AG04450 (cell line): ENCODE measurements at regions not wholly inside any gene's neighbourhood (a gene's known extent, or its start where the extent isn't known, plus 50 kb on each side); places are given as distances from the start of the nearest gene placed in this dataset.

Experiments
- CTCF ChIA-PET: fragments of 300-600, 350-600 bp; formaldehyde crosslinking; extraction: SDS; loops from one replicate; lab custom pipeline; 2022; ENCODE audit warnings: antibody characterized with exemption, inconsistent platforms; lab: Charles Lee
- POLR2A ChIA-PET: fragments of 350-600 bp; formaldehyde crosslinking; extraction: SDS; loops from one replicate; lab custom pipeline; 2021; ENCODE audit warnings: antibody characterized with exemption, inconsistent platforms; lab: Yijun Ruan, JAX
- DNase-seq: peaks from one replicate; pipeline ENCODE4 v3.0.0-alpha.2; 2011; ENCODE audit warnings: low read depth, low spot score
- H3K27ac ChIP-seq: one replicate; pipeline ENCODE4 v1.5.1; 2012; ENCODE audit warnings: low read depth, low read length, control low read depth
- H3K27me3 ChIP-seq: one replicate; pipeline ENCODE4 v1.6.0; 2012; ENCODE audit warnings: low read length; ENCODE audit not compliant: control insufficient read depth, insufficient read depth
- H3K4me3 ChIP-seq: 2 replicates; pipeline ENCODE4 v1.5.1; 2011; ENCODE audit warnings: mild to moderate bottlenecking, low read depth, low read length, control low read depth
- H3K9me3 ChIP-seq: 2 replicates; pipeline ENCODE4 v1.5.1; 2012; ENCODE audit warnings: low read length; ENCODE audit not compliant: control insufficient read depth, insufficient read depth
- TF ChIP-seq, protein P1 (sequence below): IDR thresholded peaks from 2 replicates; pipeline ENCODE4 v1.5.1; 2011; ENCODE audit warnings: low read depth, low read length, control low read depth, inconsistent platforms

DNA sequence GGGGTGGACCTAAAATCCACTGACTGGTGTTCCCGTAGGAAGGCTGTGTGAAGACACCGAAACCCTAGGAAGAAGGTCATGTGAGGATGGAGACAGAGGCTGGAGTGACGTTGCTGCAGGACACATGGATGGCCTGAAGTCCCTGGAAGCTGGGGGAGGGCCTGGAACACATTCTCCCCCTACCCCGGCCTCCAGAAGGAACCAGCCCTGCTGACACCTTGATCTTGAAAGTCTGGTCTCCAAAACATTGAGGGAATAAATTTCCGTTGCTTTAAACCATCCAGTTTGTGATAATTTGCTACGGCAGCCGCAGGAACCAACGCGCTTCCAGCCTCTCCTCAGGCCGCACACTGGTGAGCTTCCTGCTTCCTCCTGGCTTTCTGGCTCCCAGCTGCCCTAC, 288.2 kb downstream of the GLRX3 start:
- DNase-seq, result no peak
- POLR2A ChIA-PET, result no interaction called here
- H3K4me3 ChIP-seq, result no peak overlapping the region
- TF ChIP-seq, protein P1, sequence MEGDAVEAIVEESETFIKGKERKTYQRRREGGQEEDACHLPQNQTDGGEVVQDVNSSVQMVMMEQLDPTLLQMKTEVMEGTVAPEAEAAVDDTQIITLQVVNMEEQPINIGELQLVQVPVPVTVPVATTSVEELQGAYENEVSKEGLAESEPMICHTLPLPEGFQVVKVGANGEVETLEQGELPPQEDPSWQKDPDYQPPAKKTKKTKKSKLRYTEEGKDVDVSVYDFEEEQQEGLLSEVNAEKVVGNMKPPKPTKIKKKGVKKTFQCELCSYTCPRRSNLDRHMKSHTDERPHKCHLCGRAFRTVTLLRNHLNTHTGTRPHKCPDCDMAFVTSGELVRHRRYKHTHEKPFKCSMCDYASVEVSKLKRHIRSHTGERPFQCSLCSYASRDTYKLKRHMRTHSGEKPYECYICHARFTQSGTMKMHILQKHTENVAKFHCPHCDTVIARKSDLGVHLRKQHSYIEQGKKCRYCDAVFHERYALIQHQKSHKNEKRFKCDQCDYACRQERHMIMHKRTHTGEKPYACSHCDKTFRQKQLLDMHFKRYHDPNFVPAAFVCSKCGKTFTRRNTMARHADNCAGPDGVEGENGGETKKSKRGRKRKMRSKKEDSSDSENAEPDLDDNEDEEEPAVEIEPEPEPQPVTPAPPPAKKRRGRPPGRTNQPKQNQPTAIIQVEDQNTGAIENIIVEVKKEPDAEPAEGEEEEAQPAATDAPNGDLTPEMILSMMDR, result no peak
- no peaks in the 10 kb centered on the region for H3K27me3 ChIP-seq
- no peak overlapping the region for H3K27ac ChIP-seq
- CTCF ChIA-PET, result no interaction called here
- H3K9me3 ChIP-seq, result peaks cover 78% of the 10 kb centered on the region

DNA sequence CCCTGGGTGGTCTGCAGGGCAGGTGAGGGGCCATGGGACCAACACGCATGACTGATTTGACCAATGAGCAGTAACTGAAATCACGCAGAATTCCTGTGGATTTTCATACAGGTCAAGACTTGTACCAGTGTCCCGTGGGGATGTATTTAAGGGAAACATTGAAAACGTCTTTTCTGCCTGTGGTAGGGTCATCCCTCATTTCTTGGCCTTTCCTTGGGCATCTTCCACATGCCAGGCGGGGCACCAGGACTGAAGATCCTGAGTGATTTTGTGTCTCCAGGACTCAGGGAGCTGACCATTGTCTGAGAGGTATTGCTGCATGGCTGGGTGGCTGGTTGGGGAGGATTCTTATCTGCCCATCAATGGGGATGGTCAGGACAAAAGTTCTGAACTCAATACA, 289.0 kb downstream of the GLRX3 start:
- peaks cover 78% of the 10 kb centered on the region for H3K9me3 ChIP-seq
- no peaks in the 10 kb centered on the region for H3K27me3 ChIP-seq
- TF ChIP-seq, protein P1, result no peak
- ChIA-PET CTCF (no interaction called here), POLR2A (no interaction called here)
- no peak overlapping the region for H3K4me3 ChIP-seq
- DNase-seq, result no peak
- H3K27ac ChIP-seq, result no peak overlapping the region

DNA sequence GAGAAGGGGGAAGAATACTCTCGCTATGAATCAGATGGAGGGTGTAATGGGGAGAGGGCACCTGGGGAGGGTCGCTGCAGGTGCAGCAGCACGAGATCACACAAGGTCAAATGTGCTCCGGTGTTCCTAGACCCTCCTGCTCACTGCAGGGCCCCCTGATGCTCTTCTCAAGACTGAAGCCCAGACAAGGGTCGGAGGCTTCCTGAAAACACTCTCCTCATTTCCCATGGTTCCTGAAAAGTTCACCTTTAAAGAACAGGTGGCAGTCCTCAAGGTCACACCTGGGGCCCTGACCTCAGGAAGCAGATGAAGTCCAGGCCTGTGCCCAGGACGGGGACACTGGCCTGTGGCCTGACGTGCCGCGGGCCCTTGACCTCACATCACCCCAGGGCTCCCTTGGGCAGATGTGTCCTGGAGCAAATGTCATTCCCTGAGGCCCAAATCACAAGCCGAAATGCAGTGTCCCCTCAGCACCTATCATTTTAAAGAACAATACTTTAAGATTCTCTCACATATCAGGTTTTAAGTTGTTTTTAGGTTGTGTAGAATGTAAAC, 289.8 kb downstream of the GLRX3 start:
- Histone ChIP-seq H3K27me3 (no peaks in the 10 kb centered on the region), H3K4me3 (no peak overlapping the region), H3K27ac (no peak overlapping the region), H3K9me3 (peaks cover 82% of the 10 kb centered on the region)
- POLR2A ChIA-PET, result no interaction called here
- CTCF ChIA-PET, result no interaction called here
- DNase-seq, result no peak
- TF ChIP-seq, protein P1, result no peak

DNA sequence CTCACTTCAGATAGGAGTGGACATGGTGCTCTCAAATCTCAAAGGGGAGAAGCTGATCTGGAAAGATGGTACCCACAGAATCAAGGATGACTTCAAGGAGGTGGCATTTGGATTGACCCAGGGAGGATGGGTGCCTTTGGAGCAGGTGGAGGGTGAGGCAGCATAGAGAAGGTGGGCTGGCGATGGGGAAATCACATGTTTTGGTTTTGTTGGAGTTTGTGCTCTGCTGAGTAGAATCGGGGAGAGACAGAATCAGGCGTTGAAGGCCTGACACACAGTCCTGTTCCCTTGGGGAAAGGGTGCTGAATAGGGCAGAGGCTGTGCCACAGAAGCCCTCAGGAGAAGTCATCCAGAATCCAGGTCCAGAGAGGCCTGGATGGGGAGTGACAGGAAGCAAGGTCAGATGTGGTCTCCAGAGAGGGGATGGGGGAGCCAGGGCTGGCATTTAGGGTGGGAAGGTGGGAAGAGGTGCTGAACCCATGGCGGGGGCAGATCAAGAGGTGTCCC, 291.1 kb downstream of the GLRX3 start:
- peaks cover 86% of the 10 kb centered on the region for H3K9me3 ChIP-seq

DNA sequence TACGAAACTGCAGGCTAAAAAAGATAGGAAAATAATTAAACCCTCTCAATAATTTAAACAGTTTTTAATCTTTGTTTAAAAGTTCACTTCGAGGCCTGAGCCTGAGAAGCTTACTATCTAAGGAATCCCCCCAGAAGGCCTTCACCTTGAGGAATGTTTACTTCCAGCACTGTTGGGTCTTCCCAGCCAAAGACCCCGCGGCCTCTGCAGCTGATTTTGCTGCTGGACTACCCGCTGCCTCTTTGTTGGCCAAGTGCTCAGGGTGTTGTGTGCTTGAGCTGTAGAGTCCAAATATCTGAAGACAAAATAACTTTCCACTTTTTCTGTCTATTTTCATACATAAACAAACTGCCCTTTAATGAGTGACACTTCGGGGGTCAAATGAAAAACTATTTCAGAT, 292.7 kb downstream of the GLRX3 start:
- no peak overlapping the region for H3K27ac ChIP-seq
- H3K27me3 ChIP-seq, result no peaks in the 10 kb centered on the region
- H3K4me3 ChIP-seq, result no peak overlapping the region
- H3K9me3 ChIP-seq, result peaks cover 77% of the 10 kb centered on the region
- TF ChIP-seq, protein P1, result no peak
- ChIA-PET CTCF (no interaction called here), POLR2A (no interaction called here)
- DNase-seq, result no peak

More for the DNA sequence above, 291.1 kb downstream of the GLRX3 start:
- no peak for DNase-seq
- Histone ChIP-seq H3K4me3 (no peak overlapping the region), H3K27ac (no peak overlapping the region), H3K27me3 (no peaks in the 10 kb centered on the region)
- ChIA-PET CTCF (no interaction called here), POLR2A (no interaction called here)
- TF ChIP-seq, protein P1, result no peak
